ENCODE measurements at regions not wholly inside any gene's neighbourhood (a gene's known extent, or its start where the extent isn't known, plus 50 kb on each side); places are given as distances from the start of the nearest gene placed in this dataset.

- TF ChIP-seq POLR2A (IDR thresholded peaks at IDR 0.05; ENCODE audit: low read depth) (no peak), CTCF (IDR thresholded peaks at IDR 0.05) (no peak)
Observed at GRCh38 chr17:5786510-5786875, 202.2 kb upstream of the NLRP1 start.

Data from esophagus muscularis mucosa (tissue), 3 donors.